ENCODE measurements at regions not wholly inside any gene's neighbourhood (a gene's known extent, or its start where the extent isn't known, plus 50 kb on each side); places are given as distances from the start of the nearest gene placed in this dataset.

DNA sequence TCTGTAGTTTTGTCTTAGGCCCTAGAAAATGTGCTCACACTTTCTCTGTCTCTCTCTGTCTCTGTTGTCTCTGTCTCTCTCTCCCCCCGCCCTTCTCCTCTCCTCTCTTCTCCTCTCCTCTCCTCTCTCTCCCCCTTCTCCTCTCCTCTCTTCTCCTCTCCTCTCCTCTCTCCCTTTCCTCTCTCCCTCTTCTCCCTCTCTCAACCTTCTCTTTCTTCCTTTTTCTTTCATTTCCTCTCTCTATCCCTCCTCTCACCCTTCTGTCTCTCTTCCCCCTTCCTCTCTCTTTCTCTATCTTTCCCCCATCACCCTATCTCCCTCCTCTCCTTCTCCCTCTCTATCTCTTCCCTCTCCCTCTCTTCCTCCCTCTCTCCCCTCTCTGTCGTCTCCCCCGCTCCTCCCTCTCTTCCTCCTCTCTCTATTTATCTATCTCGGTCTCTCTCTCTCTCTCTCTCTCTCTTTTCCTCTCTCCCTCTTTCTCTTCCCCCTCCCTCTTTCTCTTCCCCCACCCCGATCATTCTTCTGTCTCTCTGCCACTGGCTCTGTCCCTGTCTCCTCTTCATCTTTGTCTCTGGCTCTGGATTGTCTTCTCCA, 107.2 kb upstream of the C16orf82 start (continued):
- TF ChIP-seq, protein P1, sequence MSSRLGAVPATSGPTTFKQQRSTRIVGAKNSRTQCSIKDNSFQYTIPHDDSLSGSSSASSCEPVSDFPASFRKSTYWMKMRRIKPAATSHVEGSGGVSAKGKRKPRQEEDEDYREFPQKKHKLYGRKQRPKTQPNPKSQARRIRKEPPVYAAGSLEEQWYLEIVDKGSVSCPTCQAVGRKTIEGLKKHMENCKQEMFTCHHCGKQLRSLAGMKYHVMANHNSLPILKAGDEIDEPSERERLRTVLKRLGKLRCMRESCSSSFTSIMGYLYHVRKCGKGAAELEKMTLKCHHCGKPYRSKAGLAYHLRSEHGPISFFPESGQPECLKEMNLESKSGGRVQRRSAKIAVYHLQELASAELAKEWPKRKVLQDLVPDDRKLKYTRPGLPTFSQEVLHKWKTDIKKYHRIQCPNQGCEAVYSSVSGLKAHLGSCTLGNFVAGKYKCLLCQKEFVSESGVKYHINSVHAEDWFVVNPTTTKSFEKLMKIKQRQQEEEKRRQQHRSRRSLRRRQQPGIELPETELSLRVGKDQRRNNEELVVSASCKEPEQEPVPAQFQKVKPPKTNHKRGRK (tag; IDR thresholded peaks at IDR 0.05), result peak; percentile 93

- no TSS peak for BruUV-seq (replicated peaks)
- no peak for FAIRE-seq
These were observed 105.3 kb upstream of the C16orf82 start for GRCh38 chr16:26961459-26961858.

More at GRCh38 chr16:26961459-26961858, 105.3 kb upstream of the C16orf82 start:
- H3K36me3 ChIP-seq (ENCODE audit: control insufficient read depth, insufficient read depth, low read length), result no peaks in the 10 kb centered on the region
- in situ Hi-C loops (cut with MboI), result no loop called here
- H3K9ac ChIP-seq (ENCODE audit: insufficient read depth in 1 of 2, low read depth in 2 of 2, low read length in 2 of 2), result no peak overlapping the region
- no peaks in the 10 kb centered on the region for H3K9me3 ChIP-seq (replicated peaks; ENCODE audit: control insufficient read depth, insufficient read depth, low read depth, low read length)
- ATAC-seq (no peak), DNase-seq (ENCODE audit: extremely low read depth in 1 of 4, low spot score in 3 of 4) (peak in 1 of 4 experiments; percentile 24)
- intact Hi-C loops (cut with micrococcal nuclease), result loop anchor here (5.0 kb wide), 1 partner anchor 151 kb away; no protein-coding TSS in a partner anchor
- no peak overlapping the region for H3K4me3 ChIP-seq
- TF ChIP-seq ELF1 (tag; IDR thresholded peaks at IDR 0.05) (peak; percentile 66), PHF20 (IDR thresholded peaks at IDR 0.05; ENCODE audit: partially characterized antibody) (no peak), PHF8 (IDR thresholded peaks at IDR 0.05; ENCODE audit: borderline replicate concordance, low read length) (no peak), ZNF184 (CRISPR knock-in tag; IDR thresholded peaks at IDR 0.05) (no peak), ZNF766 (CRISPR knock-in tag; conservative IDR thresholded peaks at IDR 0.05) (no peak), SOX6 (IDR thresholded peaks at IDR 0.05) (no peak), ZNF696 (CRISPR knock-in tag; conservative IDR thresholded peaks at IDR 0.05) (no peak), GTF2A2 (tag; IDR thresholded peaks at IDR 0.05) (no peak), SIX5 (IDR thresholded peaks at IDR 0.05; ENCODE audit: borderline replicate concordance in 1 of 2, insufficient read depth in 1 of 2, low read depth in 1 of 2, low read length in 2 of 2) (no peak), ZNF133 (CRISPR knock-in tag; IDR thresholded peaks at IDR 0.05) (no peak), ETV6 (IDR thresholded peaks at IDR 0.05; ENCODE audit: borderline replicate concordance in 1 of 2, low read depth in 2 of 2, low read length in 1 of 2) (peak in 1 of 2 experiments; percentile 81; a peak in 3 of 4 replicates), ETV6 (CRISPR knock-in tag; IDR thresholded peaks at IDR 0.05; ENCODE audit: borderline replicate concordance) (no peak)
- no peak overlapping the region for H2AFZ ChIP-seq (ENCODE audit: low read depth, low read length)
- H3K4me1 ChIP-seq (replicated peaks in 1 of 2; ENCODE audit: control insufficient read depth in 2 of 2, insufficient read depth in 2 of 2, low read length in 2 of 2), result no peaks in the 10 kb centered on the region
- no peak overlapping the region for H3K4me2 ChIP-seq (ENCODE audit: insufficient read depth, low read length)
- no peaks in the 10 kb centered on the region for H3K9me1 ChIP-seq (ENCODE audit: control insufficient read depth, insufficient read depth, low read length)
- no peak overlapping the region for H3K27ac ChIP-seq (ENCODE audit: extremely low read depth, low read depth, low read length)
- no peaks in the 10 kb centered on the region for H3K79me2 ChIP-seq (ENCODE audit: control insufficient read depth, insufficient read depth, low read length)
- no peaks in the 10 kb centered on the region for H4K20me1 ChIP-seq (replicated peaks; ENCODE audit: control insufficient read depth, insufficient read depth, low read length)
- POLR2A ChIA-PET, result interaction anchor here (0.7 kb wide), 1 partner anchor 998 kb away, joined by 3 read pairs; no protein-coding TSS in a partner anchor
- CTCF ChIA-PET (ENCODE audit: low intra/inter-chr PET ratio), result no interaction called here
- H3K27me3 ChIP-seq (ENCODE audit: control insufficient read depth in 2 of 2, insufficient read depth in 2 of 2, low read length in 2 of 2), result no peaks in the 10 kb centered on the region
